ENCODE measurements at regions not wholly inside any gene's neighbourhood (a gene's known extent, or its start where the extent isn't known, plus 50 kb on each side); places are given as distances from the start of the nearest gene placed in this dataset.

- TF ChIP-seq CTCF (IDR thresholded peaks at IDR 0.05), result no peak
- no peak for TF ChIP-seq POLR2A (IDR thresholded peaks at IDR 0.05)
Measured at GRCh38 chr1:209427277-209427676, 156.2 kb upstream of the CAMK1G start.

All from lower leg skin (tissue), 3 donors.